ENCODE measurements at regions not wholly inside any gene's neighbourhood (a gene's known extent, or its start where the extent isn't known, plus 50 kb on each side); places are given as distances from the start of the nearest gene placed in this dataset.

- 0 out of 2 replicates have a peak, but pooled peaks have one; percentile 17 for TF ChIP-seq EGR1 (conservative IDR thresholded peaks at IDR 0.05)
- no peak for TF ChIP-seq HMGN3 (IDR thresholded peaks at IDR 0.05; ENCODE audit: borderline replicate concordance, extremely low read depth, insufficient read length, low read depth, low read length)
- ChIA-PET POLR2A (interaction anchor here (0.7 to 1.6 kb wide), 4 partner anchors 12 to 107 kb away, joined by 3 to 11 read pairs (median 4); no protein-coding TSS in a partner anchor), CTCF (ENCODE audit: low intra/inter-chr PET ratio) (no interaction called here)
- FAIRE-seq (no peak), ATAC-seq (peak; percentile 55; the same call in 2 of the 3 replicates), DNase-seq (ENCODE audit: extremely low read depth in 1 of 4, low spot score in 3 of 4) (no peak)
- no peak overlapping the region for H2AFZ ChIP-seq (ENCODE audit: low read depth, low read length)
- no peak overlapping the region for H3K4me2 ChIP-seq (ENCODE audit: insufficient read depth, low read length)
- H3K9ac ChIP-seq (ENCODE audit: insufficient read depth in 1 of 2, low read depth in 2 of 2, low read length in 2 of 2) = no peak overlapping the region
- BruUV-seq (replicated peaks) = no TSS peak
- H3K9me3 ChIP-seq (replicated peaks; ENCODE audit: control insufficient read depth, insufficient read depth, low read depth, low read length) = no peaks in the 10 kb centered on the region
- no peaks in the 10 kb centered on the region for H4K20me1 ChIP-seq (replicated peaks; ENCODE audit: control insufficient read depth, insufficient read depth, low read length)
- intact Hi-C loops (cut with micrococcal nuclease) = no loop called here
- H3K79me2 ChIP-seq (ENCODE audit: control insufficient read depth, insufficient read depth, low read length) = no peaks in the 10 kb centered on the region
- no peak overlapping the region for H3K4me3 ChIP-seq
- H3K4me1 ChIP-seq (replicated peaks in 1 of 2; ENCODE audit: control insufficient read depth in 2 of 2, insufficient read depth in 2 of 2, low read length in 2 of 2) = no peaks in the 10 kb centered on the region
- H3K27me3 ChIP-seq (ENCODE audit: control insufficient read depth in 2 of 2, insufficient read depth in 2 of 2, low read length in 2 of 2) = no peaks in the 10 kb centered on the region
- H3K36me3 ChIP-seq (ENCODE audit: control insufficient read depth, insufficient read depth, low read length) = no peaks in the 10 kb centered on the region
- in situ Hi-C loops (cut with MboI) = no loop called here
- no peaks in the 10 kb centered on the region for H3K9me1 ChIP-seq (ENCODE audit: control insufficient read depth, insufficient read depth, low read length)
- WGBS (ENCODE audit: insufficient coverage, low coverage, missing lambda C conversion rate) = 47% methylated on average over 15 of the region's 15 CpGs
- no peak overlapping the region for H3K27ac ChIP-seq (ENCODE audit: extremely low read depth, low read depth, low read length)
These were observed 53.6 kb upstream of the INCENP start for GRCh38 chr11:62069986-62070919.

- in situ Hi-C loops (cut with MboI) = no loop called here
- DNase-seq (ENCODE audit: extremely low read depth in 1 of 4, low spot score in 3 of 4) (no peak), ATAC-seq (no peak), FAIRE-seq (no peak)
- Histone ChIP-seq H3K4me1 (replicated peaks in 1 of 2; ENCODE audit: control insufficient read depth in 2 of 2, insufficient read depth in 2 of 2, low read length in 2 of 2) (no peaks in the 10 kb centered on the region), H3K9me3 (replicated peaks; ENCODE audit: control insufficient read depth, insufficient read depth, low read depth, low read length) (no peaks in the 10 kb centered on the region), H3K9ac (ENCODE audit: insufficient read depth in 1 of 2, low read depth in 2 of 2, low read length in 2 of 2) (peak overlapping the region in 1 of 2 experiments; percentile 77; a peak in 2 of 4 replicates), H3K79me2 (ENCODE audit: control insufficient read depth, insufficient read depth, low read length) (no peaks in the 10 kb centered on the region), H2AFZ (ENCODE audit: low read depth, low read length) (0 out of 2 replicates have a peak overlapping the region, but pooled peaks have one; percentile 4), H3K36me3 (ENCODE audit: control insufficient read depth, insufficient read depth, low read length) (no peaks in the 10 kb centered on the region), H4K20me1 (replicated peaks; ENCODE audit: control insufficient read depth, insufficient read depth, low read length) (no peaks in the 10 kb centered on the region), H3K27ac (ENCODE audit: extremely low read depth, low read depth, low read length) (no peak overlapping the region), H3K4me3 (no peak overlapping the region), H3K4me2 (ENCODE audit: insufficient read depth, low read length) (no peak overlapping the region), H3K27me3 (ENCODE audit: control insufficient read depth in 2 of 2, insufficient read depth in 2 of 2, low read length in 2 of 2) (no peaks in the 10 kb centered on the region), H3K9me1 (ENCODE audit: control insufficient read depth, insufficient read depth, low read length) (no peaks in the 10 kb centered on the region)
- CTCF ChIA-PET (ENCODE audit: low intra/inter-chr PET ratio) = no interaction called here
- BruUV-seq (replicated peaks) = no TSS peak
- POLR2A ChIA-PET = interaction anchor here (0.7 to 1.6 kb wide), 5 partner anchors 9 to 104 kb away, joined by 3 to 11 read pairs (median 4); no protein-coding TSS in a partner anchor
- intact Hi-C loops (cut with micrococcal nuclease) = no loop called here
- 38% methylated on average over 8 of the region's 8 CpGs for WGBS (ENCODE audit: insufficient coverage, low coverage, missing lambda C conversion rate)
- no peak for TF ChIP-seq ZNF668 (CRISPR knock-in tag; IDR thresholded peaks at IDR 0.05)
- TF ChIP-seq ZFPM2 (CRISPR knock-in tag; IDR thresholded peaks at IDR 0.05) = no peak
- TF ChIP-seq DPF2 (IDR thresholded peaks at IDR 0.05) = no peak
These were observed 54.4 kb upstream of the INCENP start for GRCh38 chr11:62069374-62069773.
